ENCODE measurements at regions not wholly inside any gene's neighbourhood (a gene's known extent, or its start where the extent isn't known, plus 50 kb on each side); places are given as distances from the start of the nearest gene placed in this dataset.

DNA sequence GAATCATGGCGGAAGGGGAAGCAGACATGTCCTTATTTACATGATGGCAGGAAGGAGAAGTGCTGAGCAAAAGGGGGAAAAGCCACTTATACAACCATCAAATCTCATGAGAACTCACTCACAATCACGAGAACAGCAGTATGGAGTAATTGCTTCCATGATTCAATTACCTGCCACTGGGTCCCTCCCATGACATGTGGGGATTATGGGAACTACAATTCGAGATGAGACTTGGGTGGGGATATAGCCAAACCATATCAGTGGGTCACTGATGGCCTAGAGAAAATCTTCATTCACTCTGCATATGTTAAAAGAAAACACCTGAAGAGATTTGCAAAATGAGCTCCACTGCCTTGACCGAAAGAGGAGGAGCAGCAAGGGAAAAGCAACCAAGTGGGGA lies 130.3 kb upstream of the FAM20A start:
- Histone ChIP-seq H3K27me3 (ENCODE audit: control insufficient read depth, insufficient read depth, low read length) (no peaks in the 10 kb centered on the region), H3K4me3 (ENCODE audit: low read depth in 2 of 2, low read length in 2 of 2) (no peak overlapping the region), H3K27ac (ENCODE audit: low read length) (no peak overlapping the region), H3K4me1 (ENCODE audit: control insufficient read depth, insufficient read depth, low read length) (no peaks in the 10 kb centered on the region), H3K9me3 (ENCODE audit: control insufficient read depth, insufficient read depth, low read depth, low read length) (no peaks in the 10 kb centered on the region), H3K36me3 (ENCODE audit: control insufficient read depth, insufficient read depth, low read length) (no peaks in the 10 kb centered on the region)
- in situ Hi-C loops (cut with HindIII; ENCODE audit: low pct_unique_long_range_greater_than_20kb, low sequenced_read_pairs), result no loop called here
- TF ChIP-seq SIN3A (IDR thresholded peaks at IDR 0.05; ENCODE audit: borderline replicate concordance, insufficient read depth, low read depth, low read length) (no peak), TCF7L2 (IDR thresholded peaks at IDR 0.05; ENCODE audit: low read depth, low read length) (no peak), POLR2AphosphoS5 (IDR thresholded peaks at IDR 0.05; ENCODE audit: low read depth, low read length) (no peak)
- TF ChIP-seq, protein P1, sequence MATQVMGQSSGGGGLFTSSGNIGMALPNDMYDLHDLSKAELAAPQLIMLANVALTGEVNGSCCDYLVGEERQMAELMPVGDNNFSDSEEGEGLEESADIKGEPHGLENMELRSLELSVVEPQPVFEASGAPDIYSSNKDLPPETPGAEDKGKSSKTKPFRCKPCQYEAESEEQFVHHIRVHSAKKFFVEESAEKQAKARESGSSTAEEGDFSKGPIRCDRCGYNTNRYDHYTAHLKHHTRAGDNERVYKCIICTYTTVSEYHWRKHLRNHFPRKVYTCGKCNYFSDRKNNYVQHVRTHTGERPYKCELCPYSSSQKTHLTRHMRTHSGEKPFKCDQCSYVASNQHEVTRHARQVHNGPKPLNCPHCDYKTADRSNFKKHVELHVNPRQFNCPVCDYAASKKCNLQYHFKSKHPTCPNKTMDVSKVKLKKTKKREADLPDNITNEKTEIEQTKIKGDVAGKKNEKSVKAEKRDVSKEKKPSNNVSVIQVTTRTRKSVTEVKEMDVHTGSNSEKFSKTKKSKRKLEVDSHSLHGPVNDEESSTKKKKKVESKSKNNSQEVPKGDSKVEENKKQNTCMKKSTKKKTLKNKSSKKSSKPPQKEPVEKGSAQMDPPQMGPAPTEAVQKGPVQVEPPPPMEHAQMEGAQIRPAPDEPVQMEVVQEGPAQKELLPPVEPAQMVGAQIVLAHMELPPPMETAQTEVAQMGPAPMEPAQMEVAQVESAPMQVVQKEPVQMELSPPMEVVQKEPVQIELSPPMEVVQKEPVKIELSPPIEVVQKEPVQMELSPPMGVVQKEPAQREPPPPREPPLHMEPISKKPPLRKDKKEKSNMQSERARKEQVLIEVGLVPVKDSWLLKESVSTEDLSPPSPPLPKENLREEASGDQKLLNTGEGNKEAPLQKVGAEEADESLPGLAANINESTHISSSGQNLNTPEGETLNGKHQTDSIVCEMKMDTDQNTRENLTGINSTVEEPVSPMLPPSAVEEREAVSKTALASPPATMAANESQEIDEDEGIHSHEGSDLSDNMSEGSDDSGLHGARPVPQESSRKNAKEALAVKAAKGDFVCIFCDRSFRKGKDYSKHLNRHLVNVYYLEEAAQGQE (IDR thresholded peaks at IDR 0.05; ENCODE audit: insufficient read depth in 1 of 2, low read depth in 2 of 2, low read length in 1 of 2), result no peak
- TF ChIP-seq, protein P2, sequence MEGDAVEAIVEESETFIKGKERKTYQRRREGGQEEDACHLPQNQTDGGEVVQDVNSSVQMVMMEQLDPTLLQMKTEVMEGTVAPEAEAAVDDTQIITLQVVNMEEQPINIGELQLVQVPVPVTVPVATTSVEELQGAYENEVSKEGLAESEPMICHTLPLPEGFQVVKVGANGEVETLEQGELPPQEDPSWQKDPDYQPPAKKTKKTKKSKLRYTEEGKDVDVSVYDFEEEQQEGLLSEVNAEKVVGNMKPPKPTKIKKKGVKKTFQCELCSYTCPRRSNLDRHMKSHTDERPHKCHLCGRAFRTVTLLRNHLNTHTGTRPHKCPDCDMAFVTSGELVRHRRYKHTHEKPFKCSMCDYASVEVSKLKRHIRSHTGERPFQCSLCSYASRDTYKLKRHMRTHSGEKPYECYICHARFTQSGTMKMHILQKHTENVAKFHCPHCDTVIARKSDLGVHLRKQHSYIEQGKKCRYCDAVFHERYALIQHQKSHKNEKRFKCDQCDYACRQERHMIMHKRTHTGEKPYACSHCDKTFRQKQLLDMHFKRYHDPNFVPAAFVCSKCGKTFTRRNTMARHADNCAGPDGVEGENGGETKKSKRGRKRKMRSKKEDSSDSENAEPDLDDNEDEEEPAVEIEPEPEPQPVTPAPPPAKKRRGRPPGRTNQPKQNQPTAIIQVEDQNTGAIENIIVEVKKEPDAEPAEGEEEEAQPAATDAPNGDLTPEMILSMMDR (IDR thresholded peaks at IDR 0.05), result no peak
- ATAC-seq (no peak), DNase-seq (ENCODE audit: low read depth, low spot score) (no peak)
- no TSS peak for BruUV-seq (replicated peaks)
- intact Hi-C loops (cut with micrococcal nuclease; ENCODE audit: unreplicated experiment), result no loop called here
- CTCF ChIA-PET, result no interaction called here
- POLR2A ChIA-PET, result no interaction called here

DNA sequence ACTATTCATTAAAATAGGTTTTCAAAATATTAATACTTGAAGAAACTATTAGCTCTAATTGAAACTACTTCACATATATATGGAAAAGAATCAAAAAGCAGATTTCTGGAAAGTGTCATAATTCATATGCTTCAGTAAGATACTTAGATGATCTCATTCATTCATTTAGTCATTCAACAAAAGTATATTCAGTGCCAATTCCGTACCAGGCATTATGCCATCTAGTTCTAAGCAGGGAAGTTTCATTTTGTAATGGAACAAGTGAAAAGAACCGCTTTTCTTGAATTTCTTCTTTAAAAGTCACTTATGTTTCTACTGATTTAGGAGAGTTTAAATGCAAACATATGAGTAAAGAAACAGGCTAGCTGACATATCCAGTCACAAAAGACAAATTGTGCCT lies 118.3 kb upstream of the FAM20A start:
- Histone ChIP-seq H3K4me1 (ENCODE audit: control insufficient read depth, insufficient read depth, low read length) (no peaks in the 10 kb centered on the region), H3K36me3 (ENCODE audit: control insufficient read depth, insufficient read depth, low read length) (no peaks in the 10 kb centered on the region), H3K9me3 (ENCODE audit: control insufficient read depth, insufficient read depth, low read depth, low read length) (no peaks in the 10 kb centered on the region), H3K27ac (ENCODE audit: low read length) (no peak overlapping the region), H3K4me3 (ENCODE audit: low read depth in 2 of 2, low read length in 2 of 2) (no peak overlapping the region), H3K27me3 (ENCODE audit: control insufficient read depth, insufficient read depth, low read length) (no peaks in the 10 kb centered on the region)
- ATAC-seq (no peak), DNase-seq (ENCODE audit: low read depth, low spot score) (no peak)
- ChIA-PET CTCF (no interaction called here), POLR2A (no interaction called here)
- BruUV-seq (replicated peaks), result no TSS peak
- TF ChIP-seq TCF7L2 (IDR thresholded peaks at IDR 0.05; ENCODE audit: low read depth, low read length), result no peak
- TF ChIP-seq, protein P2 (IDR thresholded peaks at IDR 0.05), result no peak
- no peak for TF ChIP-seq POLR2AphosphoS5 (IDR thresholded peaks at IDR 0.05; ENCODE audit: low read depth, low read length)
- TF ChIP-seq, protein P1 (IDR thresholded peaks at IDR 0.05; ENCODE audit: insufficient read depth in 1 of 2, low read depth in 2 of 2, low read length in 1 of 2), result no peak
- TF ChIP-seq SIN3A (IDR thresholded peaks at IDR 0.05; ENCODE audit: borderline replicate concordance, insufficient read depth, low read depth, low read length), result no peak
- intact Hi-C loops (cut with micrococcal nuclease; ENCODE audit: unreplicated experiment), result no loop called here
- in situ Hi-C loops (cut with HindIII; ENCODE audit: low pct_unique_long_range_greater_than_20kb, low sequenced_read_pairs), result no loop called here
